ENCODE measurements at regions not wholly inside any gene's neighbourhood (a gene's known extent, or its start where the extent isn't known, plus 50 kb on each side); places are given as distances from the start of the nearest gene placed in this dataset.

DNA sequence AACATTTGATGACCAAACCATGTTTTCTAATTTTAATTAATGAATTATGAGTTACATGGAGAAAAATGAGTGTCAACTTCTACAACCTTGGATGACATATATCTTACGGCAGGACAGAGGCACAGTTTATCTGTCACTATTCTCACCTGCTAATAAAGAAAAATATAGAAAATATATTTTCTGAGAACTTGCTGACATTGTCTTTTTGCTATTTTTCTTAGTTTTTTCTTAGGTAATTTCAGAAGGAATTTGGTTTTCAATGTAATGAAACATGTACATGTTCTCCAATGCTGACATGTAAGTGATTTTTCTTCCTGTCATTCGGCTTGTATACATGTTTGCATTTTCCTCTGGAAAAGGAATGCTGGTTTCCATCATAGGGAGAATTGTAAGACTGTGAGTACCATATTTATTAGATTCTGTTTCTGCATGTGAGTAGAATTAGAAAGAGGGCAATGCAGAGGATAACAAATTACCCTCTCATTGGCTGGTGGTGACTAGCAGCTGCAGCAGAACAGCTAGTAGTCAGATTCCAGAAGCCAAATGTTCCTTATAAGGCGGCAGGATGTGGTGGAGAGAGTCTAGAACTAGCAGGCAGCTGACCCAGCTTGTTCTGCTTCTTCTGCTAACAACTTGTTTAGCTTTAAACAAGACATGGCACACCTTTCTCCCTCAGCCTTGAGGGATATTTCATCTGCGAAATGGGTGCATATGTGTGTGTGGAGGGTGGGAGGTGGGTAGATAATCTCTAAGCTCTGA is 132.8 kb upstream of the SPACA1 start:
- no peaks in the 10 kb centered on the region for H3K36me3 ChIP-seq (ENCODE audit: control insufficient read depth in 5 of 5, insufficient read depth in 5 of 5, low read length in 5 of 5)

DNA sequence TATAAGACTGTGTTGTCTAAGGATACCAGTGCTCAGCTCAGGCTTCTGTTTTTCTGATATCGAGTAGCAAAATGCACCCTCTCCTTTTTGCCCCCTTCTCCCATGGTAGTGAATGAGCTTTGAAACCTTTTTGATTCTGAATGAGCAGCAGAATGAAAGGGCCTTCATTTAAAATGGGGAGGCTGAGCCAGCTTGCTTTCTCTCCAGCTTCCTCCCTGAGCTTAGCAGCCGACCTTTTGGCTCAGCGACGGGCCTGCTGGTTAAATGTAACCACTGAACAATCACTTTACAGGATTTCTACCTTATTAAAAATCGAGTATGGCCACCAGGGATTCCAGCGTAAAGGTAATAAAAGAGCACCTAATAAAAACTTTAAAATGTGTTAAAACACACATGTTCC is 133.7 kb upstream of the SPACA1 start:
- Histone ChIP-seq H3K27ac (ENCODE audit: low read depth, low read length) (no peak overlapping the region), H3K9me3 (ENCODE audit: control insufficient read depth in 5 of 5, low read length in 5 of 5) (peaks cover 0 to 9% (median 3%) of the 10 kb centered on the region in 5 donors), H3K9ac (ENCODE audit: low read length in 5 of 5) (no peak overlapping the region), H3K27me3 (ENCODE audit: control insufficient read depth in 5 of 5, insufficient read depth in 4 of 5, low read length in 5 of 5) (peaks cover 0 to 2% (median 0%) of the 10 kb centered on the region in 5 donors), H3K4me1 (ENCODE audit: control insufficient read depth in 5 of 5, insufficient read depth in 5 of 5, low read length in 5 of 5) (no peaks in the 10 kb centered on the region), H3K36me3 (ENCODE audit: control insufficient read depth in 5 of 5, insufficient read depth in 5 of 5, low read length in 5 of 5) (no peaks in the 10 kb centered on the region), H3K4me3 (ENCODE audit: low read depth in 1 of 5, low read length in 5 of 5) (no peak overlapping the region)

More for the DNA sequence above, 132.8 kb upstream of the SPACA1 start:
- Histone ChIP-seq H3K27ac (ENCODE audit: low read depth, low read length) (no peak overlapping the region), H3K27me3 (ENCODE audit: control insufficient read depth in 5 of 5, insufficient read depth in 4 of 5, low read length in 5 of 5) (peaks cover 0 to 2% (median 0%) of the 10 kb centered on the region in 5 donors), H3K9ac (ENCODE audit: low read length in 5 of 5) (no peak overlapping the region), H3K9me3 (ENCODE audit: control insufficient read depth in 5 of 5, low read length in 5 of 5) (peaks cover 0 to 9% (median 3%) of the 10 kb centered on the region in 5 donors), H3K4me3 (ENCODE audit: low read depth in 1 of 5, low read length in 5 of 5) (no peak overlapping the region), H3K4me1 (ENCODE audit: control insufficient read depth in 5 of 5, insufficient read depth in 5 of 5, low read length in 5 of 5) (no peaks in the 10 kb centered on the region)

DNA sequence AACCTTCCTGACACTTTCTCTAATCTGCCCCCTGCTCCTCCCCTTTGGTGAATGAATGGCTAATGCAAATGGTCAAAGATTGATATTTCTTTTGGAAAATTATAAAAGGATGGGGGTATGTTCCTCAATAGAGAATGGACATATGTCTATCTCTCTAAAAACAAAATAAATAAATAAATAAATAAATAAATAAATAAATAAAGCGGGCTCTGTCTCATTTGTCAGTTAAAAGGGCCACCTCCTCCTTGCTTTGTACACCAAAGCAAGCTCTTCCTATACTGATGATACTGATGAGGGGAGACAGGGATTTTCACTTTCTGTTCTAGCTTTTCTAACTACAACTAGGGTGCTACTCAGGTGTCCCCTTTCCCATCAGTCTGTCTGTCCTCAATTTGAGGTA is 135.5 kb upstream of the SPACA1 start:
- H3K36me3 ChIP-seq (ENCODE audit: control insufficient read depth in 5 of 5, insufficient read depth in 5 of 5, low read length in 5 of 5): no peaks in the 10 kb centered on the region
- H3K4me3 ChIP-seq (ENCODE audit: low read depth in 1 of 5, low read length in 5 of 5): no peak overlapping the region
- H3K4me1 ChIP-seq (ENCODE audit: control insufficient read depth in 5 of 5, insufficient read depth in 5 of 5, low read length in 5 of 5): no peaks in the 10 kb centered on the region
- H3K9ac ChIP-seq (ENCODE audit: low read length in 5 of 5): no peak overlapping the region
- H3K9me3 ChIP-seq (ENCODE audit: control insufficient read depth in 5 of 5, low read length in 5 of 5): peaks cover 0 to 9% (median 3%) of the 10 kb centered on the region in 5 donors
- peaks cover 0 to 2% (median 0%) of the 10 kb centered on the region in 5 donors for H3K27me3 ChIP-seq (ENCODE audit: control insufficient read depth in 5 of 5, insufficient read depth in 4 of 5, low read length in 5 of 5)
- no peak overlapping the region for H3K27ac ChIP-seq (ENCODE audit: low read depth, low read length)

DNA sequence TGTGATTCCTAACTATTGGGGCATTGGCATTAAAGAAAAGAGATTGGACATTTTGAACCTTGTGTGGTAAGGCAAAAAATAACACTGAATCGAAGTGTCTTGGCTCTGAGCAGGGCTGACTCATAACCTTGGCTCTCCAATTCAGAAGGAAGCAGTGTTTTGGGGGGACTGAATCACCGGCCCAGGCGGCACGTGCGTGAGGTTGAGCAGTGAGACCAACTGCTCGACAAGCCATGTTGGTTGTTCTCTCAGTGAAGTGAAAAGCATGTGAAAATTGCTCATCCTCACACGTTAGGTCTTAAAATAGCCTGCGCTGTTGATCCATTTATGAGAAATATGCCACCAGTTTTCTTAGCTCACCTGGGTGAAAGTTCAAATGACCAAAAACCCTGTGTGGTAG is 137.8 kb upstream of the SPACA1 start:
- Histone ChIP-seq H3K27ac (ENCODE audit: low read depth, low read length) (no peak overlapping the region), H3K4me1 (ENCODE audit: control insufficient read depth in 5 of 5, insufficient read depth in 5 of 5, low read length in 5 of 5) (no peaks in the 10 kb centered on the region), H3K36me3 (ENCODE audit: control insufficient read depth in 5 of 5, insufficient read depth in 5 of 5, low read length in 5 of 5) (no peaks in the 10 kb centered on the region), H3K27me3 (ENCODE audit: control insufficient read depth in 5 of 5, insufficient read depth in 4 of 5, low read length in 5 of 5) (peaks cover 0 to 2% (median 0%) of the 10 kb centered on the region in 5 donors), H3K9me3 (ENCODE audit: control insufficient read depth in 5 of 5, low read length in 5 of 5) (no peaks in the 10 kb centered on the region), H3K9ac (ENCODE audit: low read length in 5 of 5) (no peak overlapping the region), H3K4me3 (ENCODE audit: low read depth in 1 of 5, low read length in 5 of 5) (no peak overlapping the region)

DNA sequence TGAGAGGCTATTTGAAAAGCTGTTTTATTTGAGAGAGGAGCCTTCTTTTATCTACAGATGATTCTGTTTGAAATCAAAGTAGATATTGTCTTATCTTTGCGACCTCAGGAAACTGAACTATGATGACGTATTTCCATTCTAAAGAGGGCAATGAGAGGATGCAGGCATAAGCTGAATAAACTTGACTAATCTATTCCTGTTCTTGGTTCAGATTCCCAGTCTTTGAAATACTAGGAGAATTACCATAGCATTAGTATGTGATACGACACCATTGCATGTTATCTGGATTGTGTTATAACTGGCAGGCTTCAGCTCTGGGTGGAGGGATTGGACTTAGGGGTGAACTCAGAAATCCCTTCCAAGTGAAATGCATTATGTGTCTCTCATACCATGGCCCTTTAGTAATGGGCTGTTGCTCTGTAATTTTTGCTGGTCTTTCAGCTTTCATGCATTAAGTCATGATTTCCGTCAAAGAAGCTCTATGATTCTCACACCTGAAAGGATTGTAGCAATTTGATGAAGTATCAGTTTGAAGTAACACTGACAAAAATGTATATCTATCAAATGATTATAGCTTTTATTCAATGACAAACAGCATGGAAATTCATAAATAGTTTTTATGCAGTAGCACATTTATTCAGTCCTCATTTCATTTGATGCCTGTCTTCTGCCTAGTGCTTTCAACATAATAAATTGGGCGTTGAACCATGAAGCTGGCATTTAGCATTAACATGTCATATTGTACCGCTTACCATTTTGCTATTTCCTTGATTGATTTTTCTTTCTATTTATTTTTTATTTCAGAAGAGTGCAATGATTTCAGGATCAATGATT is 138.4 kb upstream of the SPACA1 start:
- Histone ChIP-seq H3K36me3 (ENCODE audit: control insufficient read depth in 5 of 5, insufficient read depth in 5 of 5, low read length in 5 of 5) (no peaks in the 10 kb centered on the region), H3K27me3 (ENCODE audit: control insufficient read depth in 5 of 5, insufficient read depth in 4 of 5, low read length in 5 of 5) (peaks cover 0 to 2% (median 0%) of the 10 kb centered on the region in 5 donors), H3K27ac (ENCODE audit: low read depth, low read length) (no peak overlapping the region), H3K9me3 (ENCODE audit: control insufficient read depth in 5 of 5, low read length in 5 of 5) (no peaks in the 10 kb centered on the region), H3K4me1 (ENCODE audit: control insufficient read depth in 5 of 5, insufficient read depth in 5 of 5, low read length in 5 of 5) (no peaks in the 10 kb centered on the region), H3K4me3 (ENCODE audit: low read depth in 1 of 5, low read length in 5 of 5) (no peak overlapping the region), H3K9ac (ENCODE audit: low read length in 5 of 5) (no peak overlapping the region)

DNA sequence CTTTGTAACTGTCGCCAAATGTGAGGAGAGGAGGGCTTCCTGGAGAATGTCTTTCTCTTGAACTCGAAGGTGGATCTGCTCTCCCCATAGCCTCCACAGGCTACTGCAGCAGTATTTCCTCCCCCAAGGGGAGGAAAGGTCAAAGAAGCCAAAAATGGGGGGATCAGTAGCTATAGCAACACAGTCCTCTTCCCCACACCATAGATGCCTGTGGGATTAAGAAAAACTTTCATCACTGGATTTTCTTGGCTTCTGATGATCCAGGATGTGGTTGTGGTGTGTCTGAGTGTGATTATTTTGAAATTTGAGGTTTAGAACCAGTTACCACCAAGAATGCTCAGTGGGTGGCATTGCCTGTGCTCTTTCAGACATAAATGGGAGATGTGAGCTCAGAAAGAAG is 140.1 kb upstream of the SPACA1 start:
- Histone ChIP-seq H3K36me3 (ENCODE audit: control insufficient read depth in 5 of 5, insufficient read depth in 5 of 5, low read length in 5 of 5) (no peaks in the 10 kb centered on the region), H3K9ac (ENCODE audit: low read length in 5 of 5) (no peak overlapping the region), H3K4me1 (ENCODE audit: control insufficient read depth in 5 of 5, insufficient read depth in 5 of 5, low read length in 5 of 5) (no peaks in the 10 kb centered on the region), H3K4me3 (ENCODE audit: low read depth in 1 of 5, low read length in 5 of 5) (no peak overlapping the region), H3K27me3 (ENCODE audit: control insufficient read depth in 5 of 5, insufficient read depth in 4 of 5, low read length in 5 of 5) (peaks cover 0 to 2% (median 0%) of the 10 kb centered on the region in 5 donors), H3K27ac (ENCODE audit: low read depth, low read length) (no peak overlapping the region), H3K9me3 (ENCODE audit: control insufficient read depth in 5 of 5, low read length in 5 of 5) (no peaks in the 10 kb centered on the region)

DNA sequence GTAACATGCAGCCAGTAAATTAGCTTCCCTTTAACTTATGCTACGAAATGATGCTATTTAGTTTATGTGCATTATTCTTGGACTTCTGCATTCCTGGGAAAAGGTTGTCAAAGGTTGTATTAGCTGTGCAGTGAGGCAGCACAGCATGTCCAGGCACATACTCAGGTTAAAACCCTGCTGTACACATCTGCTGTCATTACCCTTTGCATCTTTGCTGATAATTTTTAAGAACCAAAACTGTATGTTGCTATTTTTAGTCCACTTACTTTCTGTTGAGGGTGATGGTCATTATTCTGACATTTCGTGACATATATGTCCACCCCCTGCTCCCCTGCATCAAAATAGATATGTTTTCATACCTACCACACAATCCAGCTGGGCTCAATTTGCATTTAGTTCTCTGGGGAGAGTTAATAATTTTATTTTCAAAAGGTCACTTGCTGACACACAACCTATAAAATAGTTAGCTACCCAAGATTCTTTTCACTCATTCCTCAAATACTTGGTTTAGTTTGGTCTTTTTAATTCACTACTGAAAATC is 142.5 kb upstream of the SPACA1 start:
- Histone ChIP-seq H3K36me3 (ENCODE audit: control insufficient read depth in 5 of 5, insufficient read depth in 5 of 5, low read length in 5 of 5) (no peaks in the 10 kb centered on the region), H3K27ac (ENCODE audit: low read depth, low read length) (no peak overlapping the region), H3K4me1 (ENCODE audit: control insufficient read depth in 5 of 5, insufficient read depth in 5 of 5, low read length in 5 of 5) (no peaks in the 10 kb centered on the region), H3K27me3 (ENCODE audit: control insufficient read depth in 5 of 5, insufficient read depth in 4 of 5, low read length in 5 of 5) (no peaks in the 10 kb centered on the region), H3K9me3 (ENCODE audit: control insufficient read depth in 5 of 5, low read length in 5 of 5) (no peaks in the 10 kb centered on the region), H3K4me3 (ENCODE audit: low read depth in 1 of 5, low read length in 5 of 5) (no peak overlapping the region), H3K9ac (ENCODE audit: low read length in 5 of 5) (no peak overlapping the region)

DNA sequence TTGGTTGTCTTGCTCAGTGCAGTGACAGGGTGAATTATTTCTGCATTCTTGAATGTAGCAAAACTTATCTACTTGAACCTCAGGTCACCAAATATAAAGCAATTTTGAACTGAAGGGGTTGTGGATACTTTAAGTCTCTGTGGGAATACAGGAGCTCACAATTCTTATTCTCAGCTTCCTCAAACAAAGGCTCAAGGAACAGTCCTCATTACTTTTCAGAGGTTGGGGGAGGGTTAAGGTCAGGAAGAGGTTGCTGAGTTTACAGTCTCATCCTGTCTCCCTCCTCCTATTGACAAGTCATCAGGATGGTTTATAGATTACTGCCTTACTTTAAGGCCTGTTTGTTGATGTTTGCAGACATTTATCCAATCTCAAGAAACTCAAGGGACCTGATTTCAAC is 143.6 kb upstream of the SPACA1 start:
- no peak overlapping the region for H3K27ac ChIP-seq (ENCODE audit: low read depth, low read length)
- H3K9ac ChIP-seq (ENCODE audit: low read length in 5 of 5): no peak overlapping the region
- no peaks in the 10 kb centered on the region for H3K36me3 ChIP-seq (ENCODE audit: control insufficient read depth in 5 of 5, insufficient read depth in 5 of 5, low read length in 5 of 5)
- no peaks in the 10 kb centered on the region for H3K27me3 ChIP-seq (ENCODE audit: control insufficient read depth in 5 of 5, insufficient read depth in 4 of 5, low read length in 5 of 5)
- H3K4me3 ChIP-seq (ENCODE audit: low read depth in 1 of 5, low read length in 5 of 5): no peak overlapping the region
- H3K4me1 ChIP-seq (ENCODE audit: control insufficient read depth in 5 of 5, insufficient read depth in 5 of 5, low read length in 5 of 5): no peaks in the 10 kb centered on the region
- H3K9me3 ChIP-seq (ENCODE audit: control insufficient read depth in 5 of 5, low read length in 5 of 5): no peaks in the 10 kb centered on the region

DNA sequence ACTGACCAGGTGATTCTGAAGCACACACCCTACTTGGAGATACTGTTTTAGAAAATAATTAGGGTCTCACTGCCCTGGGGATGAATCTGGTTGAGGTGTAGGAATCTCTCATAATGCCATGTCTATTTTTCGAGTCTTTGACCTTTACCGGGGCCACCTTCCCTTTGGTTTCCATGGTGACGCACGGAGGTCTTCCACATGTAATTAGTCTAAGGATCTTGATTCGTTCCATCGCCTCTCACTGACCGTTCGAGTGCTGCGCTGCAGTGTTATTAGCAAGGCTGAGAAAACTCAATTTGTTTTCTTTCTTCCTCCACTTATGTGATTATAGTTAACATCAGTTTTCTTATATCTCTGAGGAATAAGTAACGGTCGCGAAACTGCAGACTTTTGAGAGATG is 144.3 kb upstream of the SPACA1 start:
- H3K4me3 ChIP-seq (ENCODE audit: low read depth in 1 of 5, low read length in 5 of 5): no peak overlapping the region
- H3K36me3 ChIP-seq (ENCODE audit: control insufficient read depth in 5 of 5, insufficient read depth in 5 of 5, low read length in 5 of 5): no peaks in the 10 kb centered on the region

DNA sequence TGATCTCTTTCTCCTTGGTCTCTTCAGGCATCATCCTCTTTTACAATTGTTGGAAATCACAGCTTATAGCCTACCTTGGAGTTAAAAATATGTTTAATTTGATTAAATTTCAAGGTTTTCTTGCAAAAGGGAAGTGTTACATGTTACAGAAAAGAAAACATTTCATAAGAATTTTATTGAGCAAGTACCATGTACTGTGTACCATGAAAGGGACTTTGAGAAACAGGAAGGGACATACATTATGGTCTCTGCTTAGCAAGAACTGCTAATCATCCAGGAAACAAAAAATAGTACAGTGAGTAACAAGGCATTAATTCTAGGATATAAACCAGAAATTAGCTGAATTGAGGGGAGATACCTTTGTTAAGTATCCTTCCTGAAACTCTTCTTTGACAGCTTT is 145.3 kb upstream of the SPACA1 start:
- no peaks in the 10 kb centered on the region for H3K4me1 ChIP-seq (ENCODE audit: control insufficient read depth in 5 of 5, insufficient read depth in 5 of 5, low read length in 5 of 5)
- H3K9me3 ChIP-seq (ENCODE audit: control insufficient read depth in 5 of 5, low read length in 5 of 5): no peaks in the 10 kb centered on the region
- H3K4me3 ChIP-seq (ENCODE audit: low read depth in 1 of 5, low read length in 5 of 5): no peak overlapping the region
- no peak overlapping the region for H3K9ac ChIP-seq (ENCODE audit: low read length in 5 of 5)
- no peak overlapping the region for H3K27ac ChIP-seq (ENCODE audit: low read depth, low read length)
- no peaks in the 10 kb centered on the region for H3K27me3 ChIP-seq (ENCODE audit: control insufficient read depth in 5 of 5, insufficient read depth in 4 of 5, low read length in 5 of 5)
- no peaks in the 10 kb centered on the region for H3K36me3 ChIP-seq (ENCODE audit: control insufficient read depth in 5 of 5, insufficient read depth in 5 of 5, low read length in 5 of 5)

More for the DNA sequence above, 144.3 kb upstream of the SPACA1 start:
- Histone ChIP-seq H3K9ac (ENCODE audit: low read length in 5 of 5) (no peak overlapping the region), H3K4me1 (ENCODE audit: control insufficient read depth in 5 of 5, insufficient read depth in 5 of 5, low read length in 5 of 5) (no peaks in the 10 kb centered on the region), H3K27me3 (ENCODE audit: control insufficient read depth in 5 of 5, insufficient read depth in 4 of 5, low read length in 5 of 5) (no peaks in the 10 kb centered on the region), H3K27ac (ENCODE audit: low read depth, low read length) (no peak overlapping the region), H3K9me3 (ENCODE audit: control insufficient read depth in 5 of 5, low read length in 5 of 5) (no peaks in the 10 kb centered on the region)
